ENCODE measurements at regions not wholly inside any gene's neighbourhood (a gene's known extent, or its start where the extent isn't known, plus 50 kb on each side); places are given as distances from the start of the nearest gene placed in this dataset.

- no peak for TF ChIP-seq CTCF (conservative IDR thresholded peaks at IDR 0.05; ENCODE audit: low read length)
- no peak overlapping the region for H3K4me3 ChIP-seq (ENCODE audit: low read length)
- no peak for DNase-seq (ENCODE audit: low read depth)
These were observed 276.8 kb upstream of the PFKP start for GRCh38 chr10:2790396-2791188.

GRCh38 chr10:2786251-2786650 lies 281.1 kb upstream of the PFKP start:
- no peak for TF ChIP-seq CTCF (conservative IDR thresholded peaks at IDR 0.05; ENCODE audit: low read length)
- no peak for DNase-seq (ENCODE audit: low read depth)
- H3K4me3 ChIP-seq (ENCODE audit: low read length): no peak overlapping the region

GRCh38 chr10:2784766-2785165 lies 282.6 kb upstream of the PFKP start:
- no peak for TF ChIP-seq CTCF (conservative IDR thresholded peaks at IDR 0.05; ENCODE audit: low read length)
- DNase-seq (ENCODE audit: low read depth): no peak
- no peak overlapping the region for H3K4me3 ChIP-seq (ENCODE audit: low read length)

GRCh38 chr10:2782950-2783349 lies 284.4 kb upstream of the PFKP start:
- no peak for TF ChIP-seq CTCF (conservative IDR thresholded peaks at IDR 0.05; ENCODE audit: low read length)
- DNase-seq (ENCODE audit: low read depth): no peak
- no peak overlapping the region for H3K4me3 ChIP-seq (ENCODE audit: low read length)

GRCh38 chr10:2782265-2782664 lies 285.1 kb upstream of the PFKP start:
- DNase-seq (ENCODE audit: low read depth): no peak
- no peak for TF ChIP-seq CTCF (conservative IDR thresholded peaks at IDR 0.05; ENCODE audit: low read length)
- no peak overlapping the region for H3K4me3 ChIP-seq (ENCODE audit: low read length)

- no peak for TF ChIP-seq CTCF (conservative IDR thresholded peaks at IDR 0.05; ENCODE audit: low read length)
- no peak for DNase-seq (ENCODE audit: low read depth)
- no peak overlapping the region for H3K4me3 ChIP-seq (ENCODE audit: low read length)
These were observed 289.5 kb upstream of the PFKP start for GRCh38 chr10:2777666-2778355.

All from AG10803 (cell line).